Fibroblast of mammary gland (primary cell): ENCODE measurements at regions not wholly inside any gene's neighbourhood (a gene's known extent, or its start where the extent isn't known, plus 50 kb on each side); places are given as distances from the start of the nearest gene placed in this dataset.

Source experiments
- DNase-seq: peaks from one replicate; pipeline ENCODE4 v3.0.0-alpha.2; 2010; ENCODE audit warnings: low read depth
- H3K4me3 ChIP-seq: 2 replicates; pipeline ENCODE4 v1.5.1; 2011; ENCODE audit warnings: low read depth, mild to moderate bottlenecking, low read length, moderate library complexity; ENCODE audit not compliant: control insufficient read depth
- TF ChIP-seq, protein P1 (sequence below): conservative IDR thresholded peaks from 2 replicates; pipeline ENCODE4 v1.5.1; 2011; ENCODE audit warnings: low read depth, low read length, inconsistent platforms; ENCODE audit not compliant: control insufficient read depth, insufficient read depth

- TF ChIP-seq, protein P1, sequence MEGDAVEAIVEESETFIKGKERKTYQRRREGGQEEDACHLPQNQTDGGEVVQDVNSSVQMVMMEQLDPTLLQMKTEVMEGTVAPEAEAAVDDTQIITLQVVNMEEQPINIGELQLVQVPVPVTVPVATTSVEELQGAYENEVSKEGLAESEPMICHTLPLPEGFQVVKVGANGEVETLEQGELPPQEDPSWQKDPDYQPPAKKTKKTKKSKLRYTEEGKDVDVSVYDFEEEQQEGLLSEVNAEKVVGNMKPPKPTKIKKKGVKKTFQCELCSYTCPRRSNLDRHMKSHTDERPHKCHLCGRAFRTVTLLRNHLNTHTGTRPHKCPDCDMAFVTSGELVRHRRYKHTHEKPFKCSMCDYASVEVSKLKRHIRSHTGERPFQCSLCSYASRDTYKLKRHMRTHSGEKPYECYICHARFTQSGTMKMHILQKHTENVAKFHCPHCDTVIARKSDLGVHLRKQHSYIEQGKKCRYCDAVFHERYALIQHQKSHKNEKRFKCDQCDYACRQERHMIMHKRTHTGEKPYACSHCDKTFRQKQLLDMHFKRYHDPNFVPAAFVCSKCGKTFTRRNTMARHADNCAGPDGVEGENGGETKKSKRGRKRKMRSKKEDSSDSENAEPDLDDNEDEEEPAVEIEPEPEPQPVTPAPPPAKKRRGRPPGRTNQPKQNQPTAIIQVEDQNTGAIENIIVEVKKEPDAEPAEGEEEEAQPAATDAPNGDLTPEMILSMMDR, result no peak
- DNase-seq, result no peak
Observed at GRCh38 chr5:107025712-107026497, 644.8 kb downstream of the EFNA5 start.

GRCh38 chr5:107023732-107024131 lies 647.0 kb downstream of the EFNA5 start:
- H3K4me3 ChIP-seq, result no peak overlapping the region
- DNase-seq, result no peak
- TF ChIP-seq, protein P1, result no peak

More at GRCh38 chr5:107025712-107026497, 644.8 kb downstream of the EFNA5 start:
- no peak overlapping the region for H3K4me3 ChIP-seq

DNA sequence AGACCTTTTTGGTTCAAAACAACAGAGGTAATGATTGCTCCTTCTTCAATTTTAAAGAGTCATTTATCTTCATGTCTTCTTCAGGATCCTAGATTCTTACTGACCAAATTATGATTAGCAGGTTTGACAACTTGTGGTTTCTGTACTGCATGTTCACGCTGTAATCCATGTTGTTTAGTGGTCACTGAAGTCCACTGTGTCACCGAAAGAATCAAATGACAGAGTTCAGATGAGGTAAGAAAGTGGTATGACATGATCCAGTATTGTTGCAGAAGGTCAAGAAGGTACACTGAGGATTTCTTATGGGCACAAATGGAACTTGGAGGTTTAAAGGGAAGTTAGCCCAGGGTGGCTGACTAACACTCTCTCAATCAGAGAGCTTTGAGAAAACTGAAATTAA lies 649.2 kb downstream of the EFNA5 start:
- no peak for DNase-seq
- no peak overlapping the region for H3K4me3 ChIP-seq
- TF ChIP-seq, protein P1, result no peak

DNA sequence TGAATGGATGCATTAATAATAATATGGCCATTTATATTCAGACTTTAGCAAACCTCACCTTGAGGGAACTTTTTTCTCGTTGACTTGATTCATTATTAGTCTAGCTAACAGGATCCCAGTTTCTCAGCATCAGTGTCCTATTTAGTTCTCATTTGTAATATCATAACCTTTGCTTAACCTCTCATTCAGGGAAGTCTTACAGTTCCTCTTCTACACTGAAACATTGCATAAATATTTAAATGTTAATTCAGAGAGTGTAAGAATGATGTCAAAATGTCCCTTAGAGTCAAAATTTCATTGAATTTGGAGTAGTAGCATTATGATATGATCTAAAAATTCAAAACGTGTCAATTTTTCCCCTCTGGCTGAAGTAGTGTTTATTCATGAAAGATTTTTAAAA lies 650.1 kb downstream of the EFNA5 start:
- no peak overlapping the region for H3K4me3 ChIP-seq
- TF ChIP-seq, protein P1, result no peak
- no peak for DNase-seq

DNA sequence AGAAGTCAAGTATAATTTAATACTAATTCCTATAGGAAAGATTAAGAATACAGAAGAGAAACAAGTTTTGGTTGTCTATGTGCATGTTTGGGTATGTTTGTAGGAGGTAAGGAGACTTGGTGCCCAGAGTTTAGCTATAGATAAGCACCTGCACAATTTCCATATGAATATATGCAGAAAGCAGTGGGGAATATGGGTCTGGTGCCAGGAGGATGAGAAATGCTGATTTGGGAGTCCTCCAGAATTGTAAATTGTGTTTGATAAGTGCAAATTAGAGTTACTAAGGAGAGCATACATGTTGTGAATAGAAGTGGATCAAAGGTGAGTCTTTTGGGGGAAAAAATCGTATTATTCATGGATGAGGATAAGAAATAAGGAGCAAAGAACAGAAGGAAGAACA lies 653.1 kb downstream of the EFNA5 start:
- H3K4me3 ChIP-seq, result no peak overlapping the region
- DNase-seq, result no peak
- TF ChIP-seq, protein P1, result no peak

DNA sequence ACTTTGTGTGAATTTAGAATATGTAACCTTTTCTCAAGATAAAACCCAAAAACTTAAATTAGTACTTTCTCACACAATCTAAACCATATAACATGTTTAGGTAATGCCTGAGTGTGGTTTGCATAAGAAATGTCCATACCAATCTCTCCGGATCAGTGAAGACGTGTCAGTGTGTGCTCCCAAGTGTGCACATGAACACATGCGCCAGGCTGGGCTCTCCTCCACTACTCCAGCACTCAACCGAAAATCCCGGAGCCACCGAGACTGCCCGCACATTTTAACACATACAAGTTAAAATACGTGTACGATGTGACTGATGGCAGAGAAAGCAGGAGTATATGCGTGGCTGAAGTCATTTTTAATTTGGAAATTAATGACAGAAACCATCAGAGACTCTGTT lies 658.4 kb downstream of the EFNA5 start:
- DNase-seq, result no peak
- TF ChIP-seq, protein P1, result no peak
- H3K4me3 ChIP-seq, result no peak overlapping the region
